GM06990 (cell line): ENCODE measurements at regions not wholly inside any gene's neighbourhood (a gene's known extent, or its start where the extent isn't known, plus 50 kb on each side); places are given as distances from the start of the nearest gene placed in this dataset.
A peak's percentile ranks its signal among the peaks of the same experiment; 100 is the strongest.
"Not testable (repeated sequence)": the region's sequence is repeated elsewhere in the genome, so short reads cannot be mapped to it uniquely, and the experiment has no call there.

Experiments used
- DNase-seq: peaks from one replicate; pipeline ENCODE4 v3.0.0-alpha.2; 2011; ENCODE audit not compliant: insufficient read length; ENCODE audit errors: extremely low read depth
- H3K27me3 ChIP-seq: replicated peaks from 2 replicates; pipeline ENCODE4 v1.6.0; 2011; ENCODE audit warnings: low read length; ENCODE audit not compliant: control insufficient read depth, insufficient read depth
- H3K36me3 ChIP-seq: 2 replicates; pipeline ENCODE4 v1.5.1; 2011; ENCODE audit warnings: low read length; ENCODE audit not compliant: control insufficient read depth, insufficient read depth
- H3K4me3 ChIP-seq: replicated peaks from 2 replicates; pipeline ENCODE4 v1.5.1; 2011; ENCODE audit warnings: low read depth, mild to moderate bottlenecking, control low read depth, low read length
- CTCF ChIP-seq: IDR thresholded peaks from 2 replicates; pipeline ENCODE4 v1.5.1; 2011; ENCODE audit warnings: low read length, control low read depth, mild to moderate bottlenecking, inconsistent platforms; ENCODE audit not compliant: insufficient read depth, poor library complexity, severe bottlenecking

- no peak for DNase-seq
- H3K36me3 ChIP-seq: no peaks in the 10 kb centered on the region
- no peak for TF ChIP-seq CTCF
- no peak overlapping the region for H3K4me3 ChIP-seq
- H3K27me3 ChIP-seq: no peaks in the 10 kb centered on the region
These were observed 718.5 kb downstream of the SMARCA1 start for GRCh38 chrX:128804828-128805227.

DNA sequence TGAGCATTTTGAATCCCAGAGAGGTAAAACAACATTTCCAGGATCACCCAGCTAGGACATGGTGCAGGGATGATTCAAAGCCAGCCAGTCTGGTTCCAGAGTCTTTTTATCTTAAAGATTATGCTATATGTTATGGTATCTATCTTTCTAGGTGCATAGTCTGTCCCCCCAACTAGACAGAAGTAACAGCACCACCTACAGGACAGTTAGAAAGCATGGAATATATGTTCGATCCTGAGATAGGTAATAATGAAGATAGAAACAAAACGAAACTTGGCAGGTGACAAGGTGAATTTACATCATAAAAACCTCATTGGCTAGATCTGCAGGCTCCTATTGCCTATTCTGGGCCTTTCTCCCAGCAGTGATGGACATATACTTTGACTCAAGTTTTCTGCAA, 723.2 kb downstream of the SMARCA1 start:
- TF ChIP-seq CTCF: peak; percentile 21
- Histone ChIP-seq H3K4me3 (no peak overlapping the region), H3K27me3 (no peaks in the 10 kb centered on the region), H3K36me3 (no peaks in the 10 kb centered on the region)
- no peak for DNase-seq

DNA sequence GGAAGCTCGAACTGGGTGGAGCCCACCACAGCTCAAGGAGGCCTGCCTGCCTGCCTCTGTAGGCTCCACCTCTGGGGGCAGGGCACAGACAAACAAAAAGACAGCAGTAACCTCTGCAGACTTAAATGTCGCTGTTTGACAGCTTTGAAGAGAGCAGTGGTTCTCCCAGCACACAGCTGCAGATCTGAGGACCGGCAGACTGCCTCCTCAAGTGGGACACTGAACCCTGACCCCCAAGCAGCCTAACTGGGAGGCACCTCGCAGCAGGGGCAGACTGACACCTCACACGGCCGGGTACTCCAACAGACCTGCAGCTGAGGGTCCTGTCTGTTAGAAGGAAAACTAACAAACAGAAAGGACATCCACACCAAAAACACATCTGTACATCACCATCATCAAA, 730.9 kb upstream of the ACTRT1 start:
- H3K27me3 ChIP-seq, DNase-seq, H3K36me3 ChIP-seq, H3K4me3 ChIP-seq: not testable (repeated sequence)

GRCh38 chrX:128781506-128781905, 729.3 kb upstream of the ACTRT1 start:
- no peak for DNase-seq
- Histone ChIP-seq H3K27me3 (no peaks in the 10 kb centered on the region), H3K4me3 (no peak overlapping the region), H3K36me3 (no peaks in the 10 kb centered on the region)
- peak; percentile 20 for TF ChIP-seq CTCF

DNA sequence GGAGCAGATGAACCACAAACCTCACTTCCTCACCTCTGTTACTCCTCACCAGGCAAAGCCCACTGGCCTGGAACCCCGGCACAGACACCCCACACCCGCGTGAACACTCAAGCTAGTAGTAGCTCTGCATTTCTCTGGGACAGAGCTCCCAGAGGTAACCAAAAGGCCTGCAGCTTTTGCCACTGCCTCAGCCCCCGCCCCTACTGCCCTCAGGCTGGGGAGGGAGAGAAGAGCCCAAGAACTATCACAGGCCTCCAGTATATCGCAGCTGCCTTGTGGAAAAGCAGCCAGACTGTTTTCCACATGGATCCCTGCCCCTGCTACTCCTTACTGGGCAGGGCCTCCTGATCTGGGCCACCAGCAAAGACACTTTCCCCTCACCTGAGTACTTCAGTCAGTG, 728.7 kb upstream of the ACTRT1 start:
- Histone ChIP-seq H3K4me3 (no peak overlapping the region), H3K36me3 (no peaks in the 10 kb centered on the region), H3K27me3 (no peaks in the 10 kb centered on the region)
- DNase-seq: no peak
- TF ChIP-seq CTCF: no peak

DNA sequence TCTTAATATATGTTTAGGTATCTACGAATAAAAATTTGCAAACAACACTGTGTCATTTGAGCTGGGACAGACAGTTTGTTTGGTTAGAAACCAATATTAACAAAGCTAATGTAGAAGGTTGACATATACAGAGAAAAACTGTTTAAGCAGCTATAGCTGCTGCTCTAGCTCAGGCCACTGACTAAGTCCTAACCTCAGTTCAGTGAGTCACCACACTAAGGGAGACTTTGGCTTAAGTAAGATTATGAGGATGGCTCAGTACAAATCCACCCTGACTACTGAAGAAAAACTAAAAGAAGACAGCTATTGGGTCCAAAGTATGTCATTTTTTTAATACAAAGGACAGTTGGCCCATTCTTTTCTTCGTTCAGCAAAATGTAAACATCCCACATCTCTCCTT, 717.3 kb upstream of the ACTRT1 start:
- H3K4me3 ChIP-seq: no peak overlapping the region
- H3K27me3 ChIP-seq: no peaks in the 10 kb centered on the region
- DNase-seq: no peak
- no peak for TF ChIP-seq CTCF
- no peaks in the 10 kb centered on the region for H3K36me3 ChIP-seq

DNA sequence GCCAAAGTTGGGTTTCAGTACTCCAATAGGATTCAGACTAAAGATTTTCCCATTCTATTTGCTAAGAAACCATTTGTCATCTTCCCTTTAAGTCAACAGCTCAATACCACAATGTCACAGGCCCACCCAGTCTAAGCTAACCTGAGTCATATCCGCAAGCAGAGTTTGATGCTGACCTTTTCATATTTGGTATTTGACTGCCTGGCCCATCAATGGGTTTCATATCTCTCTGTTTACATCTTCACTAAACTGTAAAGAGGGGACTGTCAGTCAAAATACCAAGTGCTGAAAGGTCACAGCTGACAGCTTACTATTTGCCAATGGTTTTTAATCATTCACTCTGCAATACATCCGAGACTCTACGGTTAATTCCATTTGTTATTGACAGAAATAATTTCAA, 707.5 kb upstream of the ACTRT1 start:
- Histone ChIP-seq H3K4me3 (no peak overlapping the region), H3K27me3 (no peaks in the 10 kb centered on the region), H3K36me3 (no peaks in the 10 kb centered on the region)
- TF ChIP-seq CTCF: no peak
- DNase-seq: no peak
